GM10248 (cell line): ENCODE measurements at regions not wholly inside any gene's neighbourhood (a gene's known extent, or its start where the extent isn't known, plus 50 kb on each side); places are given as distances from the start of the nearest gene placed in this dataset.
"Not testable (repeated sequence)": the region's sequence is repeated elsewhere in the genome, so short reads cannot be mapped to it uniquely, and the experiment has no call there.

Experiments
- CTCF ChIA-PET: fragments of 300-600 bp; sonication (Branson Sonifier 250); formaldehyde crosslinking; extraction: SDS; loops from one replicate; lab custom pipeline; 2021; ENCODE audit warnings: antibody characterized with exemption; lab: Yijun Ruan, JAX
- POLR2A ChIA-PET: fragments of 350-650 bp; sonication (Branson Sonifier 250); formaldehyde crosslinking; extraction: SDS; loops from one replicate; lab custom pipeline; 2020; ENCODE audit warnings: antibody characterized with exemption; lab: Yijun Ruan, JAX
- DNase-seq: peaks from one replicate; pipeline ENCODE4 v3.0.0; 2012; ENCODE audit errors: extremely low spot score
- TF ChIP-seq, protein P1 (sequence below): IDR thresholded peaks from 2 replicates; pipeline ENCODE4 v1.5.1; 2012; ENCODE audit warnings: mild to moderate bottlenecking, low read depth; ENCODE audit errors: extremely low read depth, missing control alignments, control extremely low read depth

DNA sequence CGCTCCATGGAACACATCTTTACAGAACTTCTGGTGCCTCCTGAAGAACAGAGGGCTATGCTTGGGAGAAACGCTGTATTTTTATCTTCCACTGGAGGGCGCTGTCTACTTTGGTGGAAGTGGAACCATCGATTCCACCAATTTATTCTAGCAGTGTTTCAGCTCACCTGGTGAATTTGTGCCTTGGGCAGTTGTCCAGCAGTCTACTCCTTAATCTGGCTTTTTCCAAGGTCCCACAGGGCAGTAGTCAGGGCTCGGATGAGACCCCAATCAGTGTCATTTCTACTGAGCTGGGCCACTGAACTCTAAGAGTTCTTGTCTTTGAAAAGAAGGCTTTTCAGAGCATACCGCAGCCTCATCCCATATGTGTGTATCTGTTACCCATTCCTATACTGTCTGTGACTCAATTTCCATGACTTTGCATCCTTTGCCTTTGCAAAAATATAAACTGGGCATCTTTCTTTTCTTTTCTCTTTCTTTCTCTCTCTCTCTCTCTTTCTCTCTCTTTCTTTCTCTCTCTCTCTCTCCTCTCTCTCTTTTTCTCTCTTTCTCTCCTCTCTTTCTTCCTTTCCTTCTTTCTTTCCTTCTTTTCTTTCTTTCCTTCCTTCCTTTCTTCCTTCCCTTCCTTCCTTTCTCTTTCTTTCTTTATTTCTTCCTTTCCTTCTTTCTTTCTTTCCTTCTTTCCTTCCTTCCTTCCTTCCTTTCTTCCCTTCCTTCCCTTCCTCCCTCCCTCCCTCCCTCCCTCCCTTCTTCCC lies 138.4 kb upstream of the ZNF618 start:
- POLR2A ChIA-PET: no interaction called here
- TF ChIP-seq, protein P1, sequence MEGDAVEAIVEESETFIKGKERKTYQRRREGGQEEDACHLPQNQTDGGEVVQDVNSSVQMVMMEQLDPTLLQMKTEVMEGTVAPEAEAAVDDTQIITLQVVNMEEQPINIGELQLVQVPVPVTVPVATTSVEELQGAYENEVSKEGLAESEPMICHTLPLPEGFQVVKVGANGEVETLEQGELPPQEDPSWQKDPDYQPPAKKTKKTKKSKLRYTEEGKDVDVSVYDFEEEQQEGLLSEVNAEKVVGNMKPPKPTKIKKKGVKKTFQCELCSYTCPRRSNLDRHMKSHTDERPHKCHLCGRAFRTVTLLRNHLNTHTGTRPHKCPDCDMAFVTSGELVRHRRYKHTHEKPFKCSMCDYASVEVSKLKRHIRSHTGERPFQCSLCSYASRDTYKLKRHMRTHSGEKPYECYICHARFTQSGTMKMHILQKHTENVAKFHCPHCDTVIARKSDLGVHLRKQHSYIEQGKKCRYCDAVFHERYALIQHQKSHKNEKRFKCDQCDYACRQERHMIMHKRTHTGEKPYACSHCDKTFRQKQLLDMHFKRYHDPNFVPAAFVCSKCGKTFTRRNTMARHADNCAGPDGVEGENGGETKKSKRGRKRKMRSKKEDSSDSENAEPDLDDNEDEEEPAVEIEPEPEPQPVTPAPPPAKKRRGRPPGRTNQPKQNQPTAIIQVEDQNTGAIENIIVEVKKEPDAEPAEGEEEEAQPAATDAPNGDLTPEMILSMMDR: peak; percentile 65

DNA sequence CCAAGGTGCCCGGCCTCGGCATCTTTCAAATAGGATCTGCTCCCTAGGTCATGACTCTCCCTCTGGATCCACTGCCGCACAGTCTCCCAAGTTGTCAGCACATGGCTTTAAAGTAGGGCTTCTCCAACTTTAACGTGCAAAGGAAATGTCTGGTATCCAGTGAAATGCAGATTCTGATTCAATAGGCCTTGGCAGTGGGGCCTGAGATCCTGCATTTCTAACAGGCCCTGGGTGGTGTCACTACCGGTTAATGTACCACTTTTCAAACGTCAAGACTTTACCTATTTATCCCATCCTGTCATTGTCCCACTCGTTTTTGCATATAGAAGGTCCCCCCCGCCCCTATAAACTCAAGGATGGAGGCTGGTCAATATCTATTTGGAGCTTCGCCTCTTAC lies 137.6 kb upstream of the ZNF618 start:
- ChIA-PET CTCF (no interaction called here), POLR2A (no interaction called here)
- DNase-seq: no peak
- TF ChIP-seq, protein P1: no peak

More for the DNA sequence above, 138.4 kb upstream of the ZNF618 start:
- DNase-seq: peak; percentile 34
- CTCF ChIA-PET: interaction anchor here (0.8 to 1.4 kb wide), 7 partner anchors 9 to 297 kb away, joined by 3 to 5 read pairs (median 4); no protein-coding TSS in a partner anchor

GRCh38 chr9:113738893-113739604 lies 137.1 kb upstream of the ZNF618 start:
- no peak for DNase-seq
- POLR2A ChIA-PET: no interaction called here
- CTCF ChIA-PET: no interaction called here
- TF ChIP-seq, protein P1: no peak

- CTCF ChIA-PET, DNase-seq, POLR2A ChIA-PET: not testable (repeated sequence)
Measured at GRCh38 chr9:113739605-113740507, 136.3 kb upstream of the ZNF618 start.

- POLR2A ChIA-PET, CTCF ChIA-PET, DNase-seq: not testable (repeated sequence)
Measured at GRCh38 chr9:113740508-113741500, 135.3 kb upstream of the ZNF618 start.

GRCh38 chr9:113741886-113742854 lies 133.9 kb upstream of the ZNF618 start:
- TF ChIP-seq, protein P1: no peak
- CTCF ChIA-PET: no interaction called here

More at GRCh38 chr9:113741886-113742854, 133.9 kb upstream of the ZNF618 start:
- DNase-seq: no peak
- POLR2A ChIA-PET: no interaction called here
